ENCODE measurements at regions not wholly inside any gene's neighbourhood (a gene's known extent, or its start where the extent isn't known, plus 50 kb on each side); places are given as distances from the start of the nearest gene placed in this dataset.

DNA sequence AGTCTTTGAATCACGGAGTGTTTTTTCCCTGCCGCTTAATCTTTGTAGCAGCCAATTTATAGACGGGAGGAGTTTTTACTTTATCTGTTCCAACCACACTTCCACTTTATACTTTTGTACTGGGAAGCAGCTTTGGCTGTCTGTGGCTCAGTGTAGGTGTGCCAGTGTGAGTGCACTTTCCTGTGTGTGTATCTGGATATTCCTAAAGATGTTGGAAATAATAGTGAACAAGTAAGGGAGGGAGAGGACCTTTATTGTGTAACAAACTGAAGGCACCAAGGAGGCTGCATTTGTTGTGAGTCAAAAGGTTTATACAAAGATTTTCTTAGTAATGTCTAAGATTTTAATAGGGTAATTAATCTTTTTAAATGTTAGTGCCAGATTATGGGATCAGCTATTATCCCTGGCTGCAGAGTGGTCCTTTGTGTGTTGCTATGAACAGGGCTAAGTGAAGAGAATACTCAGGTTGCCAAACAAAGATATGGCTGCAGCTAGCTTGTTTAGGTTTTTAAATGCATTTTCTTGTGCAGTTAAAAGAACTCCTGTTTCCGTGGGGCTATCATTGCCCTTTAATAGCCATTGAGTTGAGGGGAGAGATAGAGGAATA is 226.3 kb downstream of the RNF144B start:
- no peak for TF ChIP-seq CTCF (IDR thresholded peaks at IDR 0.05; ENCODE audit: low read length)
- TF ChIP-seq EZH2phosphoT487 (IDR thresholded peaks at IDR 0.05; ENCODE audit: low read length) = no peak

All from MM.1S (cell line).